Astrocyte (in vitro differentiated cells and primary cell): ENCODE measurements at regions not wholly inside any gene's neighbourhood (a gene's known extent, or its start where the extent isn't known, plus 50 kb on each side); places are given as distances from the start of the nearest gene placed in this dataset.

Experiments used
- EZH2 ChIP-seq: IDR thresholded peaks from 2 replicates; pipeline ENCODE4 v1.6.1; 2012; ENCODE audit warnings: mild to moderate bottlenecking, low read length, inconsistent platforms; ENCODE audit not compliant: insufficient read depth
- TF ChIP-seq, protein P1 (sequence below): IDR thresholded peaks from 2 replicates; pipeline ENCODE4 v1.5.1; 2011; ENCODE audit warnings: low read depth, mild to moderate bottlenecking, inconsistent platforms, low read length, moderate library complexity; ENCODE audit not compliant: insufficient read depth

GRCh38 chr4:13794819-13795565, 167.5 kb upstream of the BOD1L1 start:
- TF ChIP-seq, protein P1, sequence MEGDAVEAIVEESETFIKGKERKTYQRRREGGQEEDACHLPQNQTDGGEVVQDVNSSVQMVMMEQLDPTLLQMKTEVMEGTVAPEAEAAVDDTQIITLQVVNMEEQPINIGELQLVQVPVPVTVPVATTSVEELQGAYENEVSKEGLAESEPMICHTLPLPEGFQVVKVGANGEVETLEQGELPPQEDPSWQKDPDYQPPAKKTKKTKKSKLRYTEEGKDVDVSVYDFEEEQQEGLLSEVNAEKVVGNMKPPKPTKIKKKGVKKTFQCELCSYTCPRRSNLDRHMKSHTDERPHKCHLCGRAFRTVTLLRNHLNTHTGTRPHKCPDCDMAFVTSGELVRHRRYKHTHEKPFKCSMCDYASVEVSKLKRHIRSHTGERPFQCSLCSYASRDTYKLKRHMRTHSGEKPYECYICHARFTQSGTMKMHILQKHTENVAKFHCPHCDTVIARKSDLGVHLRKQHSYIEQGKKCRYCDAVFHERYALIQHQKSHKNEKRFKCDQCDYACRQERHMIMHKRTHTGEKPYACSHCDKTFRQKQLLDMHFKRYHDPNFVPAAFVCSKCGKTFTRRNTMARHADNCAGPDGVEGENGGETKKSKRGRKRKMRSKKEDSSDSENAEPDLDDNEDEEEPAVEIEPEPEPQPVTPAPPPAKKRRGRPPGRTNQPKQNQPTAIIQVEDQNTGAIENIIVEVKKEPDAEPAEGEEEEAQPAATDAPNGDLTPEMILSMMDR: no peak
- no peak for TF ChIP-seq EZH2
